GM23338 (cell line): ENCODE measurements at regions not wholly inside any gene's neighbourhood (a gene's known extent, or its start where the extent isn't known, plus 50 kb on each side); places are given as distances from the start of the nearest gene placed in this dataset.

Experiments used
- ATAC-seq: fragments of 200-7000 bp; cut with Tn5 transposase; 3 replicates; pipeline ENCODE4 v1.9.1; 2020
- DNase-seq: peaks from one replicate; pipeline ENCODE4 v3.0.0-alpha.2; 2015; ENCODE audit warnings: low spot score
- H2AFZ ChIP-seq: fragments of 200-600 bp; sonication (generic); 2 replicates; pipeline ENCODE4 v1.8.0; 2016; ENCODE audit warnings: antibody characterized with exemption, mild to moderate bottlenecking, moderate library complexity
- H3F3A ChIP-seq: fragments of 200-600 bp; sonication (generic); replicated peaks from 2 replicates; pipeline ENCODE4 v1.8.0; 2017; ENCODE audit warnings: antibody characterized with exemption, mixed run types, low read depth
- H3K27ac ChIP-seq: fragments of 200-600 bp; sonication (generic); 2 replicates; pipeline ENCODE4 v1.6.1; 2016; ENCODE audit warnings: low read depth
- H3K27me3 ChIP-seq: fragments of 200-600 bp; sonication (generic); 2 replicates; pipeline ENCODE4 v1.8.0; 2016; ENCODE audit warnings: mild to moderate bottlenecking, mixed run types, moderate library complexity; ENCODE audit not compliant: insufficient read depth
- H3K36me3 ChIP-seq: fragments of 200-600 bp; sonication (generic); 2 replicates; pipeline ENCODE4 v1.8.0; 2016; ENCODE audit warnings: mild to moderate bottlenecking; ENCODE audit not compliant: insufficient read depth
- H3K4me1 ChIP-seq: fragments of 200-600 bp; sonication (generic); 2 replicates; pipeline ENCODE4 v1.8.0; 2016; ENCODE audit warnings: mild to moderate bottlenecking, moderate library complexity; ENCODE audit not compliant: insufficient read depth
- H3K4me2 ChIP-seq: fragments of 200-600 bp; sonication (generic); 2 replicates; pipeline ENCODE4 v1.7.1; 2017; ENCODE audit warnings: mixed run types
- H3K4me3 ChIP-seq: fragments of 200-600 bp; sonication (generic); 2 replicates; pipeline ENCODE4 v1.6.1; 2016; ENCODE audit warnings: mixed run types
- H3K79me2 ChIP-seq: fragments of 200-600 bp; sonication (generic); replicated peaks from 2 replicates; pipeline ENCODE4 v1.8.0; 2017; ENCODE audit warnings: mild to moderate bottlenecking; ENCODE audit not compliant: insufficient read depth
- H3K9me2 ChIP-seq: fragments of 200-600 bp; sonication (generic); 2 replicates; pipeline ENCODE4 v1.8.0; 2017; ENCODE audit not compliant: insufficient read depth
- H4K20me1 ChIP-seq: fragments of 200-600 bp; sonication (generic); replicated peaks from 2 replicates; pipeline ENCODE4 v1.8.0; 2017; ENCODE audit warnings: mild to moderate bottlenecking; ENCODE audit not compliant: insufficient read depth
- H3K27ac Mint-ChIP-seq: 2 replicates; pipeline ENCODE4 v1.8.0; 2020; ENCODE audit warnings: inconsistent platforms, mild to moderate bottlenecking, moderate library complexity, mixed read lengths
- H3K27me3 Mint-ChIP-seq: 3 replicates; pipeline ENCODE4 v1.8.0; 2022; ENCODE audit warnings: low read depth, mild to moderate bottlenecking, moderate library complexity, mixed read lengths, inconsistent platforms; ENCODE audit not compliant: insufficient read depth, poor library complexity
- H3K36me3 Mint-ChIP-seq: 3 replicates; pipeline ENCODE4 v1.8.0; 2021; ENCODE audit warnings: low read depth, mild to moderate bottlenecking, inconsistent platforms, moderate library complexity, mixed read lengths
- H3K4me1 Mint-ChIP-seq: 3 replicates; pipeline ENCODE4 v1.8.0; 2020; ENCODE audit warnings: mild to moderate bottlenecking, inconsistent platforms, mixed read lengths
- H3K4me3 Mint-ChIP-seq: 3 replicates; pipeline ENCODE4 v1.8.0; 2021; ENCODE audit warnings: moderate library complexity, mild to moderate bottlenecking, inconsistent platforms, mixed read lengths
- H3K9me3 Mint-ChIP-seq: 3 replicates; pipeline ENCODE4 v1.8.0; 2020; ENCODE audit warnings: moderate library complexity, mild to moderate bottlenecking, inconsistent platforms, mixed read lengths
- CREB1 ChIP-seq: fragments of 250-450 bp; sonication (Bioruptor Pico); IDR thresholded peaks from 2 replicates; pipeline ENCODE4 v1.5.0; 2020; ENCODE audit warnings: low read depth, mild to moderate bottlenecking, moderate library complexity
- NANOG ChIP-seq: IDR thresholded peaks from 2 replicates; pipeline ENCODE4 v1.6.1; 2016; ENCODE audit warnings: antibody characterized with exemption, borderline replicate concordance
- ZNF114 ChIP-seq: fragments of 250-450 bp; sonication (Bioruptor Pico); IDR thresholded peaks from 2 replicates; pipeline ENCODE4 v1.5.0; 2020; ENCODE audit warnings: mild to moderate bottlenecking, moderate library complexity
- ZNF331 ChIP-seq: fragments of 250-450 bp; sonication (Bioruptor Pico); IDR thresholded peaks from 2 replicates; pipeline ENCODE4 v1.5.0; 2020; ENCODE audit warnings: low read depth, mild to moderate bottlenecking, moderate library complexity
- TF ChIP-seq, protein P1 (sequence below): fragments of 250-450 bp; sonication (Bioruptor Pico); IDR thresholded peaks from 2 replicates; pipeline ENCODE4 v1.5.0; 2020; ENCODE audit warnings: mild to moderate bottlenecking, moderate library complexity
- TF ChIP-seq, protein P2 (sequence below), 2 experiments: fragments of 200-600 bp in 1 of 2; sonication (generic) in 1 of 2; conservative IDR thresholded peaks; 2 replicates each; pipeline versions ENCODE4 v1.5.1 to v1.6.1; 2016 to 2017; ENCODE audit warnings: antibody characterized with exemption in 2 of 2, low read depth in 2 of 2, mild to moderate bottlenecking in 2 of 2, moderate library complexity in 1 of 2

DNA sequence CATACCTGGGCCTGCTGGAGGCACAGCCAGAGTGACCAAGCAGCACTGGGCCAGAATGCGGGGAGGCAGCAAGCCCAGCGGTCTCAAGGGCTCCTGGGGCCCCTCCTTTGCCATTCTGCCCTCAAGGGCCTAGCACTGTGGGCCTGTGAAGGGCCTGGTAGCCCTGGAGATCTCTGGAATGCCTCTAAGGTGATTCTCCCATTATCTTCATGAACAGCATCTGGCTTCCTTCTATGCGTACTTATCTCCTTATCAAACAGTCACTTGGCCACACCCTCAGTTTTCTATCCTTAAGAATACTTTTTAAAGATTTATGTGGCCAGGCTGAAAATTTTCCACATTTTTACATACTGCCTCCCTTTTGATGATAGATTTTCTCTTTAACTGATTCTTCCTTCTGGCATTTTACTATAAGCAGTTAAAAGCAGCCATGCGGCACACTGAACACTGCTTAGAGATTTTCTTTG is 67.5 kb upstream of the CCNY start:
- no peaks in the 10 kb centered on the region for H3K9me3 Mint-ChIP-seq
- no peak overlapping the region for H3K4me3 ChIP-seq
- peak overlapping the region; percentile 81 for H2AFZ ChIP-seq
- TF ChIP-seq NANOG (no peak), ZNF331 (CRISPR knock-in tag) (no peak), CREB1 (no peak), ZNF114 (CRISPR knock-in tag) (no peak)
- TF ChIP-seq, protein P1, sequence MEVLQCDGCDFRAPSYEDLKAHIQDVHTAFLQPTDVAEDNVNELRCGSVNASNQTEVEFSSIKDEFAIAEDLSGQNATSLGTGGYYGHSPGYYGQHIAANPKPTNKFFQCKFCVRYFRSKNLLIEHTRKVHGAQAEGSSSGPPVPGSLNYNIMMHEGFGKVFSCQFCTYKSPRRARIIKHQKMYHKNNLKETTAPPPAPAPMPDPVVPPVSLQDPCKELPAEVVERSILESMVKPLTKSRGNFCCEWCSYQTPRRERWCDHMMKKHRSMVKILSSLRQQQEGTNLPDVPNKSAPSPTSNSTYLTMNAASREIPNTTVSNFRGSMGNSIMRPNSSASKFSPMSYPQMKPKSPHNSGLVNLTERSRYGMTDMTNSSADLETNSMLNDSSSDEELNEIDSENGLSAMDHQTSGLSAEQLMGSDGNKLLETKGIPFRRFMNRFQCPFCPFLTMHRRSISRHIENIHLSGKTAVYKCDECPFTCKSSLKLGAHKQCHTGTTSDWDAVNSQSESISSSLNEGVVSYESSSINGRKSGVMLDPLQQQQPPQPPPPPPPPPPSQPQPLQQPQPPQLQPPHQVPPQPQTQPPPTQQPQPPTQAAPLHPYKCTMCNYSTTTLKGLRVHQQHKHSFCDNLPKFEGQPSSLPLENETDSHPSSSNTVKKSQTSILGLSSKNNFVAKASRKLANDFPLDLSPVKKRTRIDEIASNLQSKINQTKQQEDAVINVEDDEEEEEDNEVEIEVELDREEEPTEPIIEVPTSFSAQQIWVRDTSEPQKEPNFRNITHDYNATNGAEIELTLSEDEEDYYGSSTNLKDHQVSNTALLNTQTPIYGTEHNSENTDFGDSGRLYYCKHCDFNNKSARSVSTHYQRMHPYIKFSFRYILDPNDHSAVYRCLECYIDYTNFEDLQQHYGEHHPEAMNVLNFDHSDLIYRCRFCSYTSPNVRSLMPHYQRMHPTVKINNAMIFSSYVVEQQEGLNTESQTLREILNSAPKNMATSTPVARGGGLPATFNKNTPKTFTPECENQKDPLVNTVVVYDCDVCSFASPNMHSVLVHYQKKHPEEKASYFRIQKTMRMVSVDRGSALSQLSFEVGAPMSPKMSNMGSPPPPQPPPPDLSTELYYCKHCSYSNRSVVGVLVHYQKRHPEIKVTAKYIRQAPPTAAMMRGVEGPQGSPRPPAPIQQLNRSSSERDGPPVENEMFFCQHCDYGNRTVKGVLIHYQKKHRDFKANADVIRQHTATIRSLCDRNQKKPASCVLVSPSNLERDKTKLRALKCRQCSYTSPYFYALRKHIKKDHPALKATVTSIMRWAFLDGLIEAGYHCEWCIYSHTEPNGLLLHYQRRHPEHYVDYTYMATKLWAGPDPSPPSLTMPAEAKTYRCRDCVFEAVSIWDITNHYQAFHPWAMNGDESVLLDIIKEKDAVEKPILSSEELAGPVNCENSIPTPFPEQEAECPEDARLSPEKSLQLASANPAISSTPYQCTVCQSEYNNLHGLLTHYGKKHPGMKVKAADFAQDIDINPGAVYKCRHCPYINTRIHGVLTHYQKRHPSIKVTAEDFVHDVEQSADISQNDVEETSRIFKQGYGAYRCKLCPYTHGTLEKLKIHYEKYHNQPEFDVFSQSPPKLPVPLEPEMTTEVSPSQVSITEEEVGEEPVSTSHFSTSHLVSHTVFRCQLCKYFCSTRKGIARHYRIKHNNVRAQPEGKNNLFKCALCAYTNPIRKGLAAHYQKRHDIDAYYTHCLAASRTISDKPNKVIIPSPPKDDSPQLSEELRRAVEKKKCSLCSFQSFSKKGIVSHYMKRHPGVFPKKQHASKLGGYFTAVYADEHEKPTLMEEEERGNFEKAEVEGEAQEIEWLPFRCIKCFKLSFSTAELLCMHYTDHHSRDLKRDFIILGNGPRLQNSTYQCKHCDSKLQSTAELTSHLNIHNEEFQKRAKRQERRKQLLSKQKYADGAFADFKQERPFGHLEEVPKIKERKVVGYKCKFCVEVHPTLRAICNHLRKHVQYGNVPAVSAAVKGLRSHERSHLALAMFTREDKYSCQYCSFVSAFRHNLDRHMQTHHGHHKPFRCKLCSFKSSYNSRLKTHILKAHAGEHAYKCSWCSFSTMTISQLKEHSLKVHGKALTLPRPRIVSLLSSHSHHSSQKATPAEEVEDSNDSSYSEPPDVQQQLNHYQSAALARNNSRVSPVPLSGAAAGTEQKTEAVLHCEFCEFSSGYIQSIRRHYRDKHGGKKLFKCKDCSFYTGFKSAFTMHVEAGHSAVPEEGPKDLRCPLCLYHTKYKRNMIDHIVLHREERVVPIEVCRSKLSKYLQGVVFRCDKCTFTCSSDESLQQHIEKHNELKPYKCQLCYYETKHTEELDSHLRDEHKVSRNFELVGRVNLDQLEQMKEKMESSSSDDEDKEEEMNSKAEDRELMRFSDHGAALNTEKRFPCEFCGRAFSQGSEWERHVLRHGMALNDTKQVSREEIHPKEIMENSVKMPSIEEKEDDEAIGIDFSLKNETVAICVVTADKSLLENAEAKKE (CRISPR knock-in tag): no peak
- TF ChIP-seq, protein P2, sequence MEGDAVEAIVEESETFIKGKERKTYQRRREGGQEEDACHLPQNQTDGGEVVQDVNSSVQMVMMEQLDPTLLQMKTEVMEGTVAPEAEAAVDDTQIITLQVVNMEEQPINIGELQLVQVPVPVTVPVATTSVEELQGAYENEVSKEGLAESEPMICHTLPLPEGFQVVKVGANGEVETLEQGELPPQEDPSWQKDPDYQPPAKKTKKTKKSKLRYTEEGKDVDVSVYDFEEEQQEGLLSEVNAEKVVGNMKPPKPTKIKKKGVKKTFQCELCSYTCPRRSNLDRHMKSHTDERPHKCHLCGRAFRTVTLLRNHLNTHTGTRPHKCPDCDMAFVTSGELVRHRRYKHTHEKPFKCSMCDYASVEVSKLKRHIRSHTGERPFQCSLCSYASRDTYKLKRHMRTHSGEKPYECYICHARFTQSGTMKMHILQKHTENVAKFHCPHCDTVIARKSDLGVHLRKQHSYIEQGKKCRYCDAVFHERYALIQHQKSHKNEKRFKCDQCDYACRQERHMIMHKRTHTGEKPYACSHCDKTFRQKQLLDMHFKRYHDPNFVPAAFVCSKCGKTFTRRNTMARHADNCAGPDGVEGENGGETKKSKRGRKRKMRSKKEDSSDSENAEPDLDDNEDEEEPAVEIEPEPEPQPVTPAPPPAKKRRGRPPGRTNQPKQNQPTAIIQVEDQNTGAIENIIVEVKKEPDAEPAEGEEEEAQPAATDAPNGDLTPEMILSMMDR (conservative IDR thresholded peaks at IDR 0.05; ENCODE audit: low read depth in 2 of 2): no peak
- no peaks in the 10 kb centered on the region for H3K27me3 ChIP-seq
- no peak overlapping the region for H3K4me2 ChIP-seq
- no peaks in the 10 kb centered on the region for H3F3A ChIP-seq
- no peaks in the 10 kb centered on the region for H3K36me3 Mint-ChIP-seq
- no peaks in the 10 kb centered on the region for H3K36me3 ChIP-seq
- H3K4me1 Mint-ChIP-seq: peaks cover 8% of the 10 kb centered on the region
- ATAC-seq (no peak), DNase-seq (no peak)
- no peaks in the 10 kb centered on the region for H3K4me1 ChIP-seq
- no peak overlapping the region for H3K4me3 Mint-ChIP-seq
- H3K9me2 ChIP-seq: no peaks in the 10 kb centered on the region
- H3K27ac ChIP-seq: no peak overlapping the region
- H3K27me3 Mint-ChIP-seq: peaks cover 5% of the 10 kb centered on the region
- no peaks in the 10 kb centered on the region for H4K20me1 ChIP-seq
- no peaks in the 10 kb centered on the region for H3K79me2 ChIP-seq
- H3K27ac Mint-ChIP-seq: no peak overlapping the region
